ENCODE measurements at regions not wholly inside any gene's neighbourhood (a gene's known extent, or its start where the extent isn't known, plus 50 kb on each side); places are given as distances from the start of the nearest gene placed in this dataset.
A peak's percentile ranks its signal among the peaks of the same experiment; 100 is the strongest.

- no peak for DNase-seq
Observed at GRCh38 chr6:133697666-133698065, 191.2 kb upstream of the TCF21 start.

DNA sequence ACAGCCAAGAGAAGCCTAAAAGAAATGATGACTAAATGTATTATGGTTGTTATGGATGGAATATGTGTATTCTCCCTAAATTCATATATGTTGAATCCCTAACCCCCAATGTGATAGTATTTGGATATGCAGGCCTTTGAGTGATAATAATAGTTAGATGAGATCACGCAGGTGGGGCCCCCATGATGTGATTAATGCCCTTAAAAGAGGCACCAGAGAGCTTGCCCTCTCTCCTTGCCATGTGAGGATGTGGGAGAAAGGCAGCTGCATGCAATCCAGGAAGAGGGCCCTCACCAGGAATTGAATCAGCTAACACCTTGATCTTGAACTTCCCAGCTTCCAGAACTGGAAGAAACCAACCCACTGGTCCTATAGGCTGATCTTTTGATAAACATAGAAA, 190.6 kb upstream of the TCF21 start:
- no peak for DNase-seq

GRCh38 chr6:133699741-133700385, 189.1 kb upstream of the TCF21 start:
- DNase-seq = no peak

- DNase-seq = no peak
Observed at GRCh38 chr6:133701633-133702331, 187.1 kb upstream of the TCF21 start.

- DNase-seq = no peak
Observed at GRCh38 chr6:133704371-133704770, 184.5 kb upstream of the TCF21 start.

DNA sequence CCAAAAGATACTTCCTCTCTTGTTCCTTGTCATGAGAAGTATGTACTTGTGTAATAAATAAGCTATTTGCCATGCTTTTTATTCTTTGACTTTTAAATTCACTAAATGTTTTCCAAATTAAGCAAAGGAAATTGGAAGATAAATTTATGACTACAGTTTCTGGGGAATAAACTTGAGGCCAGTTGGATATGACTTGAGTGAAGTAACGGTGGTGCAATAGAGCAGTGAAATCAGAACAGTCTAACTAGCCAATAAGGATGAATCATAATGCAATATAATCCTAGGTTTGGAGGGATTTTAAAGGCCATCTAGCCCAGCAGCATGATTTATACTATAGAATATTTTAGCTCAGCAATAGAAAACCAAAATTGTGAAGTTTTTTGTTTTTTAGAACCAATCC, 183.8 kb upstream of the TCF21 start:
- no peak for DNase-seq

DNA sequence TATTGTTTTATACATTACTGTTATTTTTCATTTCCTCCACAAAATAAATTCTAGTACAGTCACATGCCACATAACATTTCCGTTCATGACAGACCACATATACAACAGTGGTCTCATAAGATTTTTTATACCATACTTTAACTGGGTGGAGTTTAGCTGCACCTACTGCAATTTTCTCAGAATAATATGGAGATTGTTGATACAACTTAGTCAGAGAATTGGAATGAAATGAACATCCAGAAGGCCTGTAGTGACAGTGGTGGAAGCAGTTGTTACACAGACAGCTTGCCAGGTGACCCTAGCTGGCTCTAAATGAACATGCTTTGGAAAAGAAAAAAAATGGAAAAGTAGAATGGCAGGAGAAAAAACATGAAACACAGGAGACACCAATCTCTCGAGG, 183.2 kb upstream of the TCF21 start:
- no peak for DNase-seq

DNA sequence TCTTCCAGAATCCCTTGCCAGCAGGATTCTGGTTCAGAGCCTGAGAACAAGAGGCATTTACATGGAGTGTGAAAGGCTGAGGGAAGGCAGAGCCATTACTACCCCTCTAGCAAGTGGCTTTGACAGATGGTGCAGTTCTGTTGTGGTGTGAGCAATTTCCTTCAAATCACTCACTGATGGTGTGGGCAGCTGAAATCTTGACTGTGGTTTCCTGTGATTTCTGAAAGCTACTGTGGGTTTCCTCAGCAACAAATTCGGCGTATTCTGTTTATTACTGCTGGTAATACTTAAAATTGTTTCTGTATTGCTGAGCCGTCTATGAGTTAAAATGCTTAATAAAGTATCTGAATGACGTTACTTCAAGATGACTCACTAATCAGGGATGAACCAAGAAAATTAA, 181.5 kb upstream of the TCF21 start:
- no peak for DNase-seq

DNA sequence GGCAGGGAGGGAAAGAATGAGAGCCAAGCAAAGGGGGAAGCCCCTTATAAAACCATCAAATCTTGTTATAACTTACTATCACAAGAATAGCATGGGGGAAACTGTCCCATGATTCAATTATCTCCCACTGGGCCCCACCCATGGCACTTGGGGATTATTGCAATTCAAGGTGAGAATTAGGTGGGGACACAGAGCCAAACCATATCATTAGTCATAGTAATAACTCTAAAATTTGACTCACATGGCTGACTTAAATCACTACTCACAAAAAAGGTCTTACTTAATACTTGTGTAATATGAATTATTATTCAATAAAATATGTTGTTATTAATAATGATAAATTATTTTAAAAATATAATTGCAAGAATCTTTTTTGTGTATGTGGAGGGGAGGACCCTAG, 178.1 kb upstream of the TCF21 start:
- DNase-seq = no peak

DNA sequence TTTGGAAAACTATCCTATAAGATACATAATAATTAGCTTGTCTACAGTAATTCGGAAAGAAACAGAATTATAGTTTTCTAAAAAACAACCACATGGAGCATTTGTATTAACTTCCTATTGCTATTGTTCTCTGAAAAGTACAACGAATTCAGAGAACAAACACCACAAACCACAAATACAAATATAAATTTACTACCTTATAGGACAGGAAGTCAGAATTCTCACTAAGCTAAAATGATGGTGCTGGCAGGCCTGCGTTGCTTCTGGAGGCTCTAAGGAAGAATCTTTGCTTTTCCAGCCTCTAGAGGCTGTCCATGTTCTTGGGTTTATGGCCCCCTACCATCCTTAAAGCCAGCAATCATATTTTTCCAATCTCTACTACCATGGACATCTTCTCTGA, 173.6 kb upstream of the TCF21 start:
- no peak for DNase-seq

DNA sequence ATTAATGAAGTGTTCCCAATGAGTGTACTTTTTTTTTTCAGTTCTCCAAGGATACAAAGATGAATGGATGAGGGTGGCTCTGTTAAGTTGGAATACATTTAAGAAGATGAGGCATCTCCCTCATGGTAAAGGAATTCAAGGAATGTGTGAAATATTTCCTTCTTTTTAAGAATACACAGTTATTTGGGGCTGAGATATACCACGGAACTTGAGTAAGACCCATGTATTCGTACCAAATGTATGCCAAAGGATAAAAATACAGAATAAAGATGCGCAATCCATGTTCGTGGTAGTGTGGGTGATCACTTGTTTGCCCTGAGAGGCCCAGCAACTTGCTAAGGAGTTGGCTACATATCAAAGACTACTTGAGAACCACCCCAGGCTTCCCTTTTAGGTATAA, 164.2 kb upstream of the TCF21 start:
- no peak for DNase-seq

- DNase-seq = no peak
Observed at GRCh38 chr6:133726188-133726587, 162.7 kb upstream of the TCF21 start.

DNA sequence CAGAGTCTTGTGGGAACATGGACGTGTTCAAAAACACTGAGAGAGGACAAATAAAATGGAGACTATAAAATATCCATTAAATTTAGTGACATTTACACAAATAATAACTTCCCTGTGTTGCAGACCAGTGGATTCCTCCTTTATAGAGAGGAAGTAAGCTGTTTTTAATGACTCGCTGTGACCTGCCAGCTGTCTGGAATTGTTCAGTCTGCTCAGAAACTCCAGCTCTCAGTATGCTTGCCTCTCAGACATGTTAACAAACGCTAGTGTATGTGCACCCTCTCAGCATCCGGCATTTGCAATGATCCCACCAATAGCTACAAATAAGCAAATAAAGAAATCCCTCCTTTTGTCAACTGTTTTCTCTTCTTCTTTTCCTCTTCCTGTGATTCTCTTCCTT, 158.0 kb upstream of the TCF21 start:
- no peak for DNase-seq

- DNase-seq = no peak
Observed at GRCh38 chr6:133740218-133740617, 148.7 kb upstream of the TCF21 start.

GRCh38 chr6:133740816-133741215, 148.1 kb upstream of the TCF21 start:
- DNase-seq = no peak

DNA sequence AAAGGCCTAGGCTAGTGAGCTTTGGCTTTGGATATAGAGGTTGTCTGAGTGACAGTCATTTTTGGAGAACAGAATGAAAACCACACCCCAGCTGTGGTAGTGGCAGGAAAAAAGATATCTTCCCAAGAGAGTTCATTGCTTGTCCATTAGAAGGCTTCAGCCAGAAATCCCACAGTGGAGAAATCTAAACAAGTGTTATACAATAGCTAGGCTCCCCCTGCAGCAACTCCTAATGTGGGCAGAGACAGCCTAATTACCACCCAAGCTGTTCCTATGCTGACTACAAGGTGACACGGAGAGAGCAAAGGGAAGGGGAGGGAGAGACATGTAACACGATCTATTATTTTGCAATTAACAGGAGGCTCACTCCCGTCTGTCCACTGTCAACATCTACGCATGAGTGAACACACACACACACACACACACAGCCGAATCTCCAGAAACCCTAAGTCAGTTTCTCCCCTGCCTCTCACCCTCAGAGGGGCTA, 147.5 kb upstream of the TCF21 start:
- peak; percentile 3 for DNase-seq

DNA sequence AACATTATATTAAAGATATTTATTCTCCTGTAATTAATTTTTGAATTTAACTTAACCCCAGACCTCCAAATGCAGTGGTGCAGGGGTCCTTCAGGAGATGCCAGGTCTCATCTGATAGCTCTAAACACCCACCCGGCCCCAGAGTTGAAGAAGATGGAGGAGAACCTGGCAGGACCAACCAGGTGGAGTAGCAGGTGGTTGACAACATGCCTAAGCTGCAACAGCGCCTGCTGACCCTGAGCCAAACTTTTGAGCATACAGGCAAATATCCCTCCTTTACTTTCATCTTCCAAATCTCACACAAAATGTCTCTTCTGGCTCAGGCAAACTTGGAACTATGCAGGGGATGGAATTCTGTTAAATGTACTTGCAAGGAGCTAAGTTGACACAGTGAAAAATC, 145.3 kb upstream of the TCF21 start:
- DNase-seq = no peak

DNA sequence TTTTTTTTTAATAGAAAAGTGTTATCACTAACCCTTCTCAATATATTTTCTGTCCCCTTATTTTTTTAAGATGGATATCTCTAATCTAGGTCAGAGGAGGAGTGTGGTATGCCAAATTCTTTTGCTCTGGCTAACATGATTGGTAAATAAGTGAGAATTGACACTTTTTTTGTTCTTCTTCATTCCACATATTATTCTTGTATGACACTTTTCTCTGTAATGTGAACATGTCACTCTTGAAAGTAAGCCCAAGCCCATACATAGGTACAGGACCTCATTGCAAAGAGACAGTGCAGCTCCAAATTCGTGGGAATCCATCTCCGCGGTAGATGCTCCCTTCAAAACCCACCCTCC, 142.5 kb upstream of the TCF21 start:
- DNase-seq = no peak

GRCh38 chr6:133748628-133749027, 140.3 kb upstream of the TCF21 start:
- DNase-seq = no peak

- DNase-seq = no peak
Observed at GRCh38 chr6:133749427-133749826, 139.5 kb upstream of the TCF21 start.

- DNase-seq = no peak
Observed at GRCh38 chr6:133752129-133752528, 136.8 kb upstream of the TCF21 start.

- DNase-seq = no peak
Observed at GRCh38 chr6:133753756-133754155, 135.2 kb upstream of the TCF21 start.

DNA sequence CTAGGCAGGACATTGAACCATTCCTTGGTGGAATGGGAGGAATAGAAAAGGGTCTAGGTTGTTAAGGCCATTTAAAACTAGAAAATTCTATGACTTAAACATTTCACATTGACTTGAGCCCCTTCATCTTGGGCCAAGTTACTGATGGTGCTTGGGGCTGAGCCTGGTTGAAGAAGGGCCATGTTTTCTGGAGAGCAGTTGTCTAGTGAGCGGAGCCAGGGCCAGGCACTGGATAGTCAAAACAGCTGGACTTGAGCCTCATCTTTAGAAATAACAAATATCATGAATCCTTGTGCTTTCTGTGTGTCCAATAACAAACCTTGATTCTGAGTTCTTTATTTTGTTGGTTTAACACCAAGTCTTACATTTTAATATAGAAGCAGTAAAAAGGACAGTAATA, 134.6 kb upstream of the TCF21 start:
- DNase-seq = no peak

- no peak for DNase-seq
Observed at GRCh38 chr6:133756078-133756695, 132.7 kb upstream of the TCF21 start.

GRCh38 chr6:133757335-133757734, 131.6 kb upstream of the TCF21 start:
- no peak for DNase-seq

All from NCI-H510A treated with DMSO at 0.1 percent for 48 hours (cell line).